Cardiac fibroblast (primary cell): ENCODE measurements at regions not wholly inside any gene's neighbourhood (a gene's known extent, or its start where the extent isn't known, plus 50 kb on each side); places are given as distances from the start of the nearest gene placed in this dataset.

Source experiments
- DNase-seq, 2 donors: peaks; one replicate each; pipeline versions ENCODE4 v3.0.0 to v3.0.0-alpha.2; 2010; ENCODE audit warnings: low read depth in 2 of 2
- H3K4me3 ChIP-seq, 2 donors: replicated peaks in 1 of 2; 1 replicate in 1 of 2; 2 replicates in 1 of 2; pipeline ENCODE4 v1.5.1; 2011; ENCODE audit warnings: low read depth in 2 of 2, low read length in 2 of 2, mild to moderate bottlenecking in 2 of 2, moderate library complexity in 1 of 2
- CTCF ChIP-seq: IDR thresholded peaks from one replicate; pipeline ENCODE4 v1.5.1; 2011; ENCODE audit warnings: low read depth, mild to moderate bottlenecking, low read length, inconsistent platforms

GRCh38 chr2:236693531-236693930, 123.9 kb downstream of the ACKR3 start:
- no peak overlapping the region for H3K4me3 ChIP-seq
- no peak for DNase-seq
- no peak for TF ChIP-seq CTCF

GRCh38 chr2:236694146-236694888, 124.7 kb downstream of the ACKR3 start:
- TF ChIP-seq CTCF, result no peak
- DNase-seq, result no peak
- no peak overlapping the region for H3K4me3 ChIP-seq

GRCh38 chr2:236696834-236697233, 127.2 kb downstream of the ACKR3 start:
- DNase-seq, result no peak
- H3K4me3 ChIP-seq, result no peak overlapping the region
- TF ChIP-seq CTCF, result no peak

GRCh38 chr2:236698016-236698627, 128.5 kb downstream of the ACKR3 start:
- no peak for TF ChIP-seq CTCF
- H3K4me3 ChIP-seq, result no peak overlapping the region
- no peak for DNase-seq

GRCh38 chr2:236700703-236701102, 131.1 kb downstream of the ACKR3 start:
- TF ChIP-seq CTCF, result no peak
- no peak overlapping the region for H3K4me3 ChIP-seq
- no peak for DNase-seq

- no peak for TF ChIP-seq CTCF
- no peak for DNase-seq
These were observed 133.2 kb downstream of the ACKR3 start for GRCh38 chr2:236702657-236703372.

More at GRCh38 chr2:236702657-236703372, 133.2 kb downstream of the ACKR3 start:
- H3K4me3 ChIP-seq, result no peak overlapping the region
